ENCODE measurements at regions not wholly inside any gene's neighbourhood (a gene's known extent, or its start where the extent isn't known, plus 50 kb on each side); places are given as distances from the start of the nearest gene placed in this dataset.

GRCh38 chr2:204012072-204012653 lies 75.6 kb downstream of the ICOS start:
- peaks cover 2% of the 10 kb centered on the region for H3K27me3 Mint-ChIP-seq
- H3K9me3 Mint-ChIP-seq, result no peaks in the 10 kb centered on the region
- no peak overlapping the region for H3K27ac Mint-ChIP-seq
- no peak overlapping the region for H3K4me3 Mint-ChIP-seq
- peaks cover 0 to 2% (median 0%) of the 10 kb centered on the region in 3 donors for H3K4me1 Mint-ChIP-seq
- H3K36me3 Mint-ChIP-seq, result no peaks in the 10 kb centered on the region

DNA sequence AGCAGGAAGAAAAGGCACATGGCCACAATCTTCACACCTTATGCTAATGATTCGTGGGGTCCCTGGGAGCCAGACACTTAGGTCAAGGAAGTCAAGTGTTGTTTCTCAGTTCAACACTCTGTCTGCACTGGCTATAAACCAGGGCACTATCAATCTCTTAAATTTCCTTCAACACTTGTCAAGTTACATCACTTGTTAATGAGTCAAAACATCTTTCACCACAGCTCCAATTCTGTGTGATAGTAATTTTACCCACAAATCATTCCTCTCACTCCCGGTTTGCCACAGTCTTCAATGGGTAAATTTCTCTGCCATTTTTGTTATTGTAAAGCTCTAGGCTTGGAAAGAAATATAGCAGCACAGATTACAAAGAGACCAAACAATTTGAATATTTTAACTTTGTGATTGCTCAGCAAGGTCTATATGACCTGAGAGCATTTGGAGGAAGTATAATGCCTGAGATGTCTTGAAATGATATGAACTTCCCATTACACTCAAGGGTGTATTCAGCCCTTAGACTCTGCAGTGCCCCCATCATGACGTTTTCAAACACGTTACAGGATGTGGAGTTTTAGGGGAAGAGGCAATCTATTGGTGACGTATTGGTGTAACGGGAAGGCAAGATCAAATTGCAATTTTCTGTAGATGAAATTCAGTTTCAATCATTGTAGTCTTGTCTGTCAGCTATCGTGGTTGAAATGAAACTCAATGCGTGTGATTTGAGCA lies 78.7 kb downstream of the ICOS start:
- Mint-ChIP-seq H3K4me3 (no peak overlapping the region), H3K27me3 (peaks cover 3% of the 10 kb centered on the region), H3K27ac (no peak overlapping the region), H3K4me1 (peaks cover 0 to 2% (median 0%) of the 10 kb centered on the region in 3 donors), H3K9me3 (peaks cover 0 to 4% (median 0%) of the 10 kb centered on the region in 3 donors), H3K36me3 (no peaks in the 10 kb centered on the region)

GRCh38 chr2:204018717-204019116 lies 82.2 kb downstream of the ICOS start:
- H3K9me3 Mint-ChIP-seq, result peaks cover 0 to 4% (median 0%) of the 10 kb centered on the region in 3 donors
- H3K4me3 Mint-ChIP-seq, result no peak overlapping the region
- H3K27me3 Mint-ChIP-seq, result peaks cover 2% of the 10 kb centered on the region
- H3K27ac Mint-ChIP-seq, result no peak overlapping the region
- peaks cover 0 to 2% (median 0%) of the 10 kb centered on the region in 3 donors for H3K4me1 Mint-ChIP-seq
- no peaks in the 10 kb centered on the region for H3K36me3 Mint-ChIP-seq

DNA sequence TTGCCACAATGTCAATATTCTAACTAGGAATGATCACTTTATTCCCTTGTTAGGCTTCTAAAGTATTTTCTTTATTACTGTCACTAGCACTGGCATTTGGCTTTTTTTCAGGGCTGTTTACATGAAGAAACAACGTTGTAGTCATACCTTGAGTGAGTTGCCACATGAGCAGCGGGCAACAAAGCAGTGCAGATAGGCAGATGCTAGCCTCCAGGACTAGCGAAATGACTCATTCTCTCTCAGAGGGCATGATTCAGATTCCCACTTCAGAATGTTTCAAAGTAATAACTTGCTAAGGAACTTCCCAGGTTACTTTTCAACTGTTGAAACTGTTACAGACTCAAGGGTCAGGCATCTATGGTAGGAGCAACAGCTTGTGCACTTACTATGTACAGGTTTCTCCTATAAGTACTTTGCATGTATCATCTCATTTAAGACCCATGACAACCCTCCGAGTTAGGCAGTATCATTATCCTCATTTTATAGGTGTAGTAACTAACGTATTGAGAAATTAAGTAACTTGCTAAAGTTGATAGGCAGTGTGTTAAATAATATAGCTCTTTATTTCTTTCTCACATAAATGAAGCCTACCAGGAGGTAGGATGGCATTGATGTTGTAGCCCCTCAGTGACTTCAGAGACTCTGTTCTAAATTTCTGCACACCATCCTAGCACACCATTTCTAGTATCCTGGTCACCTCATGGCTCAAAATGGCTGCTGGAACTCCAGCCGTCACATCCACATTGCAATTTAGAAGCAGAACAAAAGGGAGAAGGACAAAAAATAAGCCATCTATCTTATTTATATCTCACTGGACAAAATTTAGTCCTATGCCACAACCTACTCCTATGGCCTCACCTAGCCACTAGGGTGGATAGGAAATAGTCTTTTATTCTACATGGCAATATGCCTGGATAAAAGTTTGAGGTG lies 83.3 kb downstream of the ICOS start:
- H3K4me1 Mint-ChIP-seq, result peaks cover 0 to 2% (median 0%) of the 10 kb centered on the region in 3 donors
- H3K4me3 Mint-ChIP-seq, result peak overlapping the region in 1 of 4 donors; percentile 44
- H3K9me3 Mint-ChIP-seq, result peaks cover 0 to 4% (median 0%) of the 10 kb centered on the region in 3 donors
- H3K27me3 Mint-ChIP-seq, result peaks cover 2% of the 10 kb centered on the region
- no peaks in the 10 kb centered on the region for H3K36me3 Mint-ChIP-seq
- no peak overlapping the region for H3K27ac Mint-ChIP-seq

DNA sequence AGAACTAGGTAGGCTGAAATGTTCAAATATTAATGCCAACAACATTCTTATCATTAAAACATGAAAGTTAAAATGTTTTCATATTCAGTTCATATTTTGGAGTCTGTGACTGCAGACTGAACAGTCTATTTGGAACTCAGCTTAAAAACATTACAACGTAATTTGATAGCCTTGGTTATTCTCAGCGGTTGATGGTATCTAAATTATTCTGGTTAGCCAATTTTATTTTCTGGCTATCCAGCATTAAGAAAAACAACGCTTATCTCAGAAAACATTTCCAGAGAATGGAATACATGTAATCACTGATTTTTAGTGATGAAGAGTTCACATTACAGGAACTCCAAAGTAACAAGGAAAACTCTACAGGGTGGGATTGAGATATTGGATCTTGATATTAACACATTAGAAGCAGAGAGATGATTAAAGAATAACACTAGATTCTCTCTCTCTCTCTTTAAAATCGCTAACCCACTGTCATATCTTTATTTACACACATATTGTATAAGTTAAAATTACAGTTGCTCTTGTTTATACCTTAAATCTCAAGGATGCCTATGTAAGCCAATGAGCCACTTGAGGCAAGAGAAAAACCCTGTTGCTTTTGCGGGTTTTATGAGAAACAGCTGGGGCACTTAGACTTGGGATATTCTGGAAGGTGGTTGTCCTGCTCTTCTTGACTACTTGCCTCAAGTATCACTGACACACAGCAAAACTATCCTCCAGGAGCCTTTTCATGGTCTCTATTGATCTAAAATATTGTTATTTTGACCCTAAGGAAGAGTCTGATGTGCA lies 84.9 kb downstream of the ICOS start:
- Mint-ChIP-seq H3K9me3 (peaks cover 0 to 4% (median 0%) of the 10 kb centered on the region in 3 donors), H3K27ac (no peak overlapping the region), H3K4me3 (no peak overlapping the region), H3K4me1 (no peaks in the 10 kb centered on the region), H3K36me3 (peaks cover 2% of the 10 kb centered on the region), H3K27me3 (peaks cover 4% of the 10 kb centered on the region)

DNA sequence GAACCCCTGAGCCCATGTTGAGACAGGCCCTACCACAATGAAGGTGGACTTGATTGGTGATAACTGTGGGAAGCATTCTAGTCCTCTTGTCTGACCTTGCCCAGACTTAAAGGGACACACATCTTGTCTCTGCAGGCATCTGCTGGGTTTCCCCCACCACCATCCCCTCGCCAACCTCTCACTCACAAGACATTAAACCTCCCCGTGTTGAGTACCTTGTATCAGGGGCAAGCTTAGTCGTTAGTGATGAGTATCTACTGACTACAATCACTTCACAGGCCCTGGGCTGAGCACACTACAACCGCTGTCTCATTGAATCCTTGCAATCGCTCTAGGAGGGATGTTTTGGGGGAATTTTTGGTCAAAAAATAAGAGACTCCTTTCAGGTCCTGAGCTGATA lies 86.0 kb downstream of the ICOS start:
- Mint-ChIP-seq H3K9me3 (peaks cover 0 to 4% (median 0%) of the 10 kb centered on the region in 3 donors), H3K27ac (no peak overlapping the region), H3K36me3 (peaks cover 2% of the 10 kb centered on the region), H3K4me3 (no peak overlapping the region), H3K27me3 (peaks cover 4% of the 10 kb centered on the region), H3K4me1 (peaks cover 0 to 10% (median 4%) of the 10 kb centered on the region in 3 donors)

DNA sequence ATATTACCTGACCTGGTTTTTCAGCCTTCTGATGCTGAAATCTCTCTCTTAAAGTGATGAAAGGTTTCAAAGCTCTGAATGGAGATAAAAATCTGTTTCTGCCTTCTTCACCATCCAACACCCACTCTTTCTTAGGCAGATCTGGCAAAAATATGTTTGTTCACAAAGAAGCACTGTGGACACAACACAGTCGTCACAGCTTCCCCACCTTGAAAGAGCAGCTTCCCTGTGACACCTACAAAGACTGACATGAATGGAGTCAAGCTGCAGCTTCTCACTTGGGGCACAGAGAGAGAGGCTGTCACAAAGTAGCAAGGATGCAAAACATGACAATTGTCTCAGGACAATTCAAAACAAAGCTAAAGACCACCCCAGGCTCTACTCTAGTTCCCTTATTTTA lies 86.5 kb downstream of the ICOS start:
- Mint-ChIP-seq H3K4me1 (peaks cover 0 to 10% (median 4%) of the 10 kb centered on the region in 3 donors), H3K9me3 (peaks cover 0 to 4% (median 0%) of the 10 kb centered on the region in 3 donors), H3K27ac (no peak overlapping the region), H3K36me3 (peaks cover 2% of the 10 kb centered on the region), H3K4me3 (no peak overlapping the region), H3K27me3 (peaks cover 4% of the 10 kb centered on the region)

DNA sequence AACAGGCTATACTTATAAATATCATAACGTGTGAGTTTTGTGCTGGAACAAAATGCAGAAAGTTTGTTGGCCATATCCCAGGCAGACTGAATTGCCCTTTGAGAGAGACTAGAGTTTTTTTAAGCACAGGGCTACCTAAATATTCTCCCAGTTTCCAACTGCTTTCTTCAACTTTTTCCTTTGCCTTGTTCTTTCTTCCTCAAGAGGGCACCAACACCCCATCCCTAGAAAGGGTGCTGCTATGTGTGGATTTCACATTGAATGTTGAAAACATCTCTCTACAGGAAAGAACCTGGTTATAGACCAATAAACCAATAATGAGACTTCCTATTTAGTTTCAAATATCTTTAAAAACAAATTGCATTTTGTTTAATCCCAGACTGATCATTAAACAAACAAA lies 87.9 kb downstream of the ICOS start:
- Mint-ChIP-seq H3K4me3 (no peak overlapping the region), H3K27me3 (peaks cover 3% of the 10 kb centered on the region), H3K36me3 (peaks cover 2% of the 10 kb centered on the region), H3K9me3 (peaks cover 0 to 6% (median 0%) of the 10 kb centered on the region in 3 donors), H3K4me1 (peaks cover 0 to 10% (median 4%) of the 10 kb centered on the region in 3 donors), H3K27ac (no peak overlapping the region)

GRCh38 chr2:204024906-204025475 lies 88.4 kb downstream of the ICOS start:
- H3K27me3 Mint-ChIP-seq, result peaks cover 3% of the 10 kb centered on the region
- peaks cover 0 to 6% (median 0%) of the 10 kb centered on the region in 3 donors for H3K9me3 Mint-ChIP-seq
- H3K4me1 Mint-ChIP-seq, result peaks cover 0 to 10% (median 4%) of the 10 kb centered on the region in 3 donors
- H3K4me3 Mint-ChIP-seq, result no peak overlapping the region
- H3K36me3 Mint-ChIP-seq, result peaks cover 2% of the 10 kb centered on the region
- H3K27ac Mint-ChIP-seq, result no peak overlapping the region

DNA sequence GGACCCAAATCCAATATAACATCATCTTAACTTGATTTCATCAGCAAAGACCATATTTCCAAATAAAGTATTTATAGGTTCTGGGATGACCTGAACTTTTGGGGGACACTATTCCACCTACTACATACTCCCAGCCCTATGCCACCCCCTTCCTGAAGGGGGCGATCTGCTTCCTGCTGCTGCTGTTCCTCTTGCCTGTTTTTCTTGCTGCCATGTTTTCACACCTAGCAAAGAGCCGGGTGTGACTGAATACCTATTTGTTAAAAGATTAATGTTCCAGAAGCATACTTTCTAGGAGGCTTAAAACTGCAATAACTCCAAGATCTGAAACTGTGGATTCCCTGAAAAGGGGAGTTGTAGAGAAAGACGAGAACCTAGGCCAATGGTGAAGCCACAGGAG lies 89.7 kb downstream of the ICOS start:
- Mint-ChIP-seq H3K4me1 (peaks cover 0 to 10% (median 4%) of the 10 kb centered on the region in 3 donors), H3K9me3 (peaks cover 0 to 3% (median 0%) of the 10 kb centered on the region in 3 donors), H3K4me3 (peak overlapping the region in 1 of 4 donors; percentile 9), H3K36me3 (peaks cover 2% of the 10 kb centered on the region), H3K27ac (peak overlapping the region in 1 of 3 donors; percentile 57), H3K27me3 (peaks cover 3% of the 10 kb centered on the region)

DNA sequence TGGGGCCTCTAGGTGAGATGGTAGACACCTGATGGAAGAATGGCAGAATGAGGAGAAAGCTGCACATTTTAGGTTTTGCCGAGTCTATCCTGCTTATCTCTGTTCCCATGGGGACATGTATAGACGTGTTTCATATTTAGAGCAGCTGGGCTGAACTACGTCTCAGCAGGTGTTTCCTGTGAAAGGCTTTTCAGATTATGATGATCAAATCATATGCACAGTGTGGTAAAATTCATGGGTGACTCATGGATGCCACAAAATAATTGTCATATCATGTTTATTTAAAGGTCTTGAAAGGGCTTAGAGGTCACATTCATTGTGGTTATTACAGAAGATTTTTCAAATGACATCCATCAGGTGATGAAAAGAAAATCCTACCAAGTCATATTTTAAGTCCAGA lies 90.5 kb downstream of the ICOS start:
- H3K27ac Mint-ChIP-seq, result peak overlapping the region in 1 of 3 donors; percentile 57
- peaks cover 3% of the 10 kb centered on the region for H3K27me3 Mint-ChIP-seq
- H3K4me3 Mint-ChIP-seq, result no peak overlapping the region
- peaks cover 0 to 3% (median 0%) of the 10 kb centered on the region in 3 donors for H3K9me3 Mint-ChIP-seq
- H3K4me1 Mint-ChIP-seq, result peaks cover 0 to 10% (median 4%) of the 10 kb centered on the region in 3 donors
- H3K36me3 Mint-ChIP-seq, result peaks cover 2% of the 10 kb centered on the region

GRCh38 chr2:204030322-204030721 lies 93.8 kb downstream of the ICOS start:
- H3K4me3 Mint-ChIP-seq, result no peak overlapping the region
- H3K9me3 Mint-ChIP-seq, result peaks cover 0 to 3% (median 0%) of the 10 kb centered on the region in 3 donors
- H3K36me3 Mint-ChIP-seq, result peaks cover 2% of the 10 kb centered on the region
- H3K27ac Mint-ChIP-seq, result no peak overlapping the region
- H3K27me3 Mint-ChIP-seq, result peaks cover 3% of the 10 kb centered on the region
- peaks cover 0 to 10% (median 4%) of the 10 kb centered on the region in 3 donors for H3K4me1 Mint-ChIP-seq

DNA sequence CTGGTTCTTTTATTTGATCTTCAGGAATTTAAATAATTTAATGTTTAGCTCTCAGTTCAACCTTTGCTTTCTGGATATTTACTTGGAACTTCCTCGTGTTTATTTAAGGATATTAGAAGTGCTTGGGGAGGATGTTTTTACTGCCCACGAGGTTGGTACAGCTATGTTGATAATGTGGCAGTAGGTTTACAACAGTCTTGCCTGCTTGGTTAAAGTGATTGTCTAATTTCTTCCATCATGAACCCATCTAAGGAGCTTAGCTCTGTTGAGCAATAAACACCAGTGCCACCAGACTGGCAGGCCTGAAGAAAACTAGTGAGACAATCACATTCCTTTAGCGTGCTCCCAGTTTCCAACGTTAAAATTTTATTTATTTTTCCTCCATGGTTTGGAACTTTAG lies 94.5 kb downstream of the ICOS start:
- Mint-ChIP-seq H3K4me3 (no peak overlapping the region), H3K4me1 (peaks cover 0 to 10% (median 4%) of the 10 kb centered on the region in 3 donors), H3K27me3 (no peaks in the 10 kb centered on the region), H3K27ac (no peak overlapping the region), H3K36me3 (no peaks in the 10 kb centered on the region), H3K9me3 (peaks cover 0 to 3% (median 0%) of the 10 kb centered on the region in 3 donors)

DNA sequence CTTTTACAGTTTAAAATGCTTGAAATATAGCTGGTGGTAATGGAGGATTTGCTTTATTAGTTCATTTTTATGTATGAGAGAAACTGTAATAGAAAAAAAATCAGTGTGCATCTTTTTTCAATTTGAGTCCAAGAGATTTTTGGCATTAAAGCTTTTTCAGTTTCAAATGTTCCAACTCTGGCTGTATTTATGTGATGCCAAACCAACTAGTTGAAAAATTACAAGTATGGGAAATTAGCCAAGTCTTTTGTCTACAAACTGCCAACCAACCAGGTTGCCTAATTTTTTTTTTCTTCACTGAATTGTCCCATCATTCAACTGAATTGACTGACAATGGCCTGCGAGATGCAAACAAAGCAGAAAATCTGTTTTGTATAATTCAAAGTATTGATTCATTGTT lies 95.7 kb downstream of the ICOS start:
- Mint-ChIP-seq H3K9me3 (peaks cover 0 to 4% (median 0%) of the 10 kb centered on the region in 3 donors), H3K27me3 (no peaks in the 10 kb centered on the region), H3K4me3 (no peak overlapping the region), H3K4me1 (peaks cover 0 to 2% (median 0%) of the 10 kb centered on the region in 3 donors), H3K27ac (no peak overlapping the region), H3K36me3 (no peaks in the 10 kb centered on the region)

All from IgD-negative memory B cell (primary cell).